Endothelial cell of hepatic sinusoid (primary cell): ENCODE measurements at regions not wholly inside any gene's neighbourhood (a gene's known extent, or its start where the extent isn't known, plus 50 kb on each side); places are given as distances from the start of the nearest gene placed in this dataset.
"Not testable (repeated sequence)": the region's sequence is repeated elsewhere in the genome, so short reads cannot be mapped to it uniquely, and the experiment has no call there.

Source experiments
- in situ Hi-C: cut with HindIII; loops from 2 replicates; pipeline ENCODE4 v1.10.0; 2017; ENCODE audit warnings: low sequenced_read_pairs

DNA sequence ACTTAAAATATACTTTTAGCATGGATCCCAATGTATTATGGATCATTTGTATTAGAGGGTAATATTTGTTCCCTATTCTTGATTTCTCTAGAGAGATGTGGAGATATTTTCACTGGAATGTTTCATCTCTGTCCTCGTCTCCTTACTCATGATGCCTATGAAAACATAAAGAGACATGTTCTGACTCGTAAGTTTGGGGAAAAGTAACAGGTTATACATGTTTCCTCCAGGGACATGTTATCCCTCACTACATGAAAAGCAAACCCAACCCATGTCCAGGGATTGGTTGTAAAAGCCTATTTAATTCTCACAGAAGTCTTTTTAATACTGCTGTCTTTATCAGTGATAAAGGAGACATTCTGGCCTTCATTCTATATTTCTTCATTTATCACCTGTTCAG lies 621.4 kb downstream of the GABRG1 start:
- in situ Hi-C loops, result no loop called here

DNA sequence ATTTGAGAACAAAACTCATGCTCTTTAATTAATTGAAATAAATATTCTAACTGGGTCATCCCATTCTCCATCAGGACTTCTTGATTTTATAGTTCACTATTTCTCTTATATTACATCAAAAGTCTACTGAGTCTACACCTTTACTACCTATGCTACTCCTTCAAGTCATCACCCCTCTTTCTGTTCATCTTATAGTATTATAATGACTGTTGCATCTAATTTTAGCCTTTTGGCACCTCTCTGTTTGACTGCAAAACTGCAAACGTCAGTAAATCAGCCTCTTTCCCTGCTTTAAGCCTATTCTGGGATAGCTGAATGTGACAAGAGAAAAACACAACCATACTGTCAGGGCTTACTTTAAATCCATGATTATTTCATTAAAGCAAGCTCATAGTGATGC lies 639.1 kb downstream of the GABRG1 start:
- in situ Hi-C loops, result no loop called here

DNA sequence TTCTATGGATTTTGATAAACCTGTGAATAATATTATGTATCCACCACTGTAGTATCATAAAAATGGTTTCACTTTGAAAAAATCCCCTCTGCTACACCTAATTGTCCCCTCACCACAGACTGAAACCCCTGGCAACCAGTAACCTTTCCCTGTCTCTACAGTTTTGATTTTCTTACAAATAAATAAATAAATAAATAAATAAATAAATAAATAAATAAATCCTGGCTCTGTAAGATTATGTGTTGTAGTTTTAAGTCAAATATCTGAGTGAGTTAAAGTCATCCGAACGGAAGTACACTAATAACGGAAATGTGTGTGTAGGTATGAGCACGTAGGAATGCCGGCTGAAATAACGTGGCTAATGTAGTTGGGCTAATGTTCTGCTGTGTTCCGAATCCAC lies 641.5 kb downstream of the GABRG1 start:
- in situ Hi-C loops, result no loop called here

DNA sequence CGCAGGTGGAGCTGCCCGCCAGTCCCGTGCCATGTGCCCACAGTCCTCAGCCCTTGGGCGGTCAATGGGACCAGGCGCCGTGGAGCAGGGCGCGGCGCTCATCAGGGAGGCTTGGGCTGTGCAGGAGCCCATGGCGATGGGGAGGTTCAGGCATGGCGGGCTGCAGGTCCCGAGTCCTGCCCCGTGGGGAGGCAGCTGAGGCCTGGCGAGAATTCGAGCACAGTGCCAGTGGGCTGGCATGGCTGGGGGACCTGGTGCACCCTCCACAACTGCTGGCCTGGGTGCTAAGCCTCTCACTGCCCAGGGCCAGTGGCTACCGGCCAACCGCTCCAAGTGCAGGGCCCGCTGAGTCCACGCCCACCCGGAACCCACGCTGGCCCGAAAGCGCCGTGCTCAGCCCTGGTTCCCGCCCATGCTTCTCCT lies 646.5 kb downstream of the GABRG1 start:
- in situ Hi-C loops, result no loop called here

DNA sequence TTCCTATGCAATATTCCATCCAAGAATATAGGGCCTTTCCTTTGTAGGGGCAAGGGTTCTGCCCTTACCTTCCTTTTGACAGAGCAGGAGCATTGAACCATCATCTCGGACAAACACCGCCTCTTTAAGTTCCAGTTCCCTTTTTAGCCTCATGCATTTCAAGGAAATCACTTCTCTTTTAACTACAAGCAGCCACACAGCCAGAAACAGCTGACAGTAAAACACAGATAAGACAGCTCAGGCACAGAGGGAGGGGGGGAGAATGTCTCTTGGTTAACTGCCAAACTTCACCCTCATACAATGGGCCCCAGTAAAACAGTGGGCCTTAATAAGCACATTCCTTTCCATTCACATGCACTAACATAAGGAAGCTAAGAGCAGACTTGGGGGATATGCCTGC lies 648.3 kb downstream of the GABRG1 start:
- in situ Hi-C loops, result no loop called here

DNA sequence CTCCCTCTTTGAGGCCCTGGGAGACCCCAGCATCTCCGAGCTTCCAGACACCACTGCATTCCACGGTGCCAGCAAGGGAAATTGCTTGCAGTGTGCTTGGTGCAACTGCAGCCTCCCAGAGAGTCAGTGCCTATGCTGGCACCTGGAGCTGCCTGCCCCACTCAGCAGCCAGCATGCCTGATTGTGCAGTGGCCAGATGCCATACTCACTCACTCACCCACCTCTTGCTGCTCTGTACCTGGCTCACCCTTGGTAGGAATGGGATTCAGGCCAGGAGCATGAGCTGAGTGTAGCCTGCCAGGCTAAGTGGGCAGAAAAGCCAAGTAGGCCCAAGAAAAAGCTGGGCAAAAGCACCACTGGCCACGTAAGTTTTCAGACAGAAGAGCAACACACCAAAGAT lies 651.4 kb downstream of the GABRG1 start:
- in situ Hi-C loops, result no loop called here

DNA sequence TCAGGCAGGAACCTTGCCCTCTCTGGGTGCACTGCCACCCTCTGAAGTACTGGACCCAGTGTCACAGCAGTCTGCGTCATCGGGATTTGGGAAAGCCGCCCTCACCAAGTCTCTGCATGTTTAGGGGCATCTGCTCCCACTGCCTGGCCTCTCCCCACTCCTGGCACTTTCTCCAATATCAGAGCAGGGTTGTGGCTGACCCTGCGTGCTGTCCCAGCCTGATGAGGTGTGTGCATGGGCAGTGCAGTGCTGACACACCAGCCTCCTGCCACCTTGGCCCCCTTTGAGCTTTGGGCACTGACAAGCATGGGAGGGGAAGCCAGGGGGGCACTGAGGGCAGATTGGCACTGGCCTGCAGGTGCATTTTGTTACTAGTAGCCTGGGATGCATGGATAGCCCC lies 652.5 kb downstream of the GABRG1 start:
- in situ Hi-C loops, result no loop called here

DNA sequence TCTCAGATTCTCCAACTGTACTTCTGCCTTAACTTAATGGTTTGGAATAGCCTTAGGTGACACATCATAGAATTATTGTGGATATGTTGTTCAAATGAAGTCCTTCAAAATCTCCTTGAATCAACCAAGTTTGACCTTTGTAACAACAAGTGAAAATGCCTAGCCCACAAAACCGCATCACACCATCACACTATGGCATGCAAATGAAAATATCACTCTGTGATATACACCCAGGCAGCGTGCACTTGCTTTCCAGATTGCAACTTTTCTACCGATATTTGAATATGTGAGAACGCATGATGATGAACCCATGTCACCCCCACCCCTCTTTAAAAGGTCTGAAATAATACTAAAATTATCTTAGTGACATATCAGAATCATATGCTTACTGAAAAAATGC lies 656.7 kb downstream of the GABRG1 start:
- in situ Hi-C loops, result no loop called here

DNA sequence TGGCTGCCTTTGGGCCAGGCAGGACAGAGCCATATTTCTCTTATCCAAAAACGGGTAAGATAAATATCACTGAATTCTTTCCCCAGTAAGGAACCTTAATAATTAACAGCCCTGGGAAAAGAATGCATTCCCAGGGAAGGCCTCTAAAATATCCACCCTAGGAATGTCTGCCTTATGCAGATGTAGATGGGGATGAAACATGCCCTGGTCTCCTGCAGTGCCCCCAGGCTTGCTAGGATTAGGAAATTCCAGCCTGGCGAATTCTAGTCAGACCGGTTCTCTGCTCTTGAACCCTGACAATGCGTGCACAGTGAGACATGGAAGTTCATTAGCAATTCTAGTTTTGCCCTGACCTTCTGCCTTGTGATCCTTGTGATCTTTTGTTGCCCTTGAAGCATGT lies 663.7 kb downstream of the GABRG1 start:
- in situ Hi-C loops, result not testable (repeated sequence)

DNA sequence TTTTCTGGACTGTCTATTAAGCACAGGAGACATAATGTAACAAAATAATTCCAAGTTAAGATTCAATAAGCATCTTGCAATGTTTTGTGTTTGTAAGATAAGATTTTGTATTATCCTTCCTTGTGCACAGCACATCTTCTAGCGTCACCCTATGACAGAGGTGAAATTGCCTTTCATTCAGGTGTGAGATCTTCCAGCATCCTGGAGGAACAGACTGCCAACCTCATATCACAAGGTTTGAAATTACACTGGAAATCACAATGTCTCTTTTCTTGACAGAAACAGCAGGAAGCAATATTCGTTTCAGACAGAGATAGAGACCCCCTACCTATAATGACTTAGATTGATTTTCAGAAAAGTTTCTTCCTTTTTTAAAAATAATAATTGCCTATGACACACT lies 668.6 kb downstream of the GABRG1 start:
- in situ Hi-C loops, result no loop called here

DNA sequence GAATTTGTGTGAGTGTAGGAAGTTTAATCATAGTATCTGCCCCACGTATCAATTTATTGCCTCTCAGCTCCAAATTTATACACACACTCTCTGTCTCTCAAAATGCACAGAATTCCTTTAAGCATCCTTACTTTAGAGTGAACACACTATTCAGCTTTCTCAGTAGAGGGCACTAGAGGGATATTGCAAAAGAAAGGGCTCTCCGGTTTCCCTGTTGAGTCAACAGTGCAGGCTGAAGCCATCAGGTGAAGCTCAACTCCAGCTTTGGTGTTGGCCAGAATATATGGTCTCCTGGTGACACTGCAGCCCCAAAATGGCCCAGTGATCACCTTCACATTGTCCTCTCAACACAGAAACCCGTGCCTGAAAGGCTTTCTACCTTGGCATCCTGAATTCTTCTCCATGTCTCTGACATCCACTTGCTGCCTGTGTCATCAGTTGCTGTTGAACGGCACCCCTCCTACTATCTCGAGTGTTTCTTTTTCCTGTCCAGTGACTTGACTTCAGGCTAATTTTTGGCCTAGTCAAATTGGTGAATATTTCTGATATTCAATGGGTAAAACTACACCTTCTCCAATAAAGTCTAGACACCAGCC lies 670.5 kb downstream of the GABRG1 start:
- in situ Hi-C loops, result no loop called here

DNA sequence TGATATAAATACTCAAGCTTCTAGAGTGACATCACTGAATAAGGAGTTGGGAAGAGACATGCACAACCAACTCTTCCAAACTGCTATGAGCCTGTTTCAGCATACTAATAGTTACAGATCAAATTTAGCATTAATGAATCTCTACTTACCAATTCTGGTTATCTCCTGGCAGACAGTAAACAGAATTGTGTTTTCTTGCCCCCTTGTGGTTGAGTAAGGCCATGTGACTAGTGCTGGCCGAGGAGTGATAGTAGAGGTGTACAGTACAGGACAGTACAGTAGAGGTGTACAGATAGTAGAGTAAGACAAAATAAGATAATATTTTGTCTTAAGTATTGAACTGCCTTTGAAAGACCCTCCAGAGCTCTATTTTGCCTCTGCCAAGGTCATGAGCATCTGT lies 681.4 kb downstream of the GABRG1 start:
- in situ Hi-C loops, result no loop called here

DNA sequence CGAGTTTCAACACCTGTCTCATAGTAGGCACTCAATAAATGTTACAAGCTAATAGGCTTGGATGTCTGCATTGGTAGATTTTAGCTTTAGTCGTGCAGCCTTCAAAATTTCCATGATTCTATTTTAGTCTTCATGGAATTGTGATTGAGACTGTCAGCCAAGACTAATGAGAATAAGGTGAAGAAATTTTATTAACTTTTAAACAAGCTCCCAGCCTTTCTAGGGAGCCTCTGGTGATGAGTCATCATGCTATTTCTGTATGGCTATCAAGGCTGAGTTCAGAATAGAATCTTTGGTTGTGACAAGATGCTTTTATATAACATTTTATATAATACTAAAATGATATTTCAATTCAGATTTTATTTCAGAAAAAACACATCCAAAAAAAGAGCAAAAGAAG lies 685.8 kb downstream of the GABRG1 start:
- in situ Hi-C loops, result no loop called here

DNA sequence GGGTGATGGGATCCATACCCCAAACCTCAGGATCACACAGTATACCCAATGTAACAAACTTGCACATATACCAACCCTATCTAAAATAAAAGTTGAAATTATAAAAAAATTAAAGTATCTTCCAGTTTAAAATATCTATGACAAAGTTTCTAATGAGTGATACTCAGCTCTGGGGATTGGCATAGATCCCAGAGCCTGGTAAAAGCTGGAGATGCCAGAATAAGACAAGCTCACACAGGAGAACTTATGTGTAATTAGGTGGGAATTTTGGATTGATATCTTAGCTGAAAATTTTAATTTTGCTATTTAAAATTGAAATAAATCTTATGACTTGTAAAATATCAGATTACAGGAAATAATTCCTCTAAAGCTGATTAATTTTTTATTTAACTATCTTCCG lies 686.5 kb downstream of the GABRG1 start:
- in situ Hi-C loops, result no loop called here

DNA sequence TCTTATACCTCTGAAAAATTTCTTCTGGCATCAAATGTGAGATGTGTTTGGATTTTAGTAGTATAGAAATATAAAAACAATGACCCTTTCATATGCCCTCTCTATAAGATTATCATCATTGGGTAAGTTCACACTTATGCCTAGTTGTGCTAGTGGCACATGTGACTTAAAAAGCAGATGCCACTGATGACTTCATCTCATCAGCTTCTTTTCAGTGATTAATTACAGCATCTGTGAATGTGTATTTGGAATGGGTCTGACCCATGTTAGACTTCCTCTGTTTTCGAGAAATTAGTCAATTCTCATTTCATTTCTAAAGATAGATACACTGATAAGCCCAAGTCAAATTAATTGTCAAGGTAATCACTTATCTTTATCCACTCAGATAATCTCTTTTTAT lies 698.7 kb downstream of the GABRG1 start:
- in situ Hi-C loops, result no loop called here

DNA sequence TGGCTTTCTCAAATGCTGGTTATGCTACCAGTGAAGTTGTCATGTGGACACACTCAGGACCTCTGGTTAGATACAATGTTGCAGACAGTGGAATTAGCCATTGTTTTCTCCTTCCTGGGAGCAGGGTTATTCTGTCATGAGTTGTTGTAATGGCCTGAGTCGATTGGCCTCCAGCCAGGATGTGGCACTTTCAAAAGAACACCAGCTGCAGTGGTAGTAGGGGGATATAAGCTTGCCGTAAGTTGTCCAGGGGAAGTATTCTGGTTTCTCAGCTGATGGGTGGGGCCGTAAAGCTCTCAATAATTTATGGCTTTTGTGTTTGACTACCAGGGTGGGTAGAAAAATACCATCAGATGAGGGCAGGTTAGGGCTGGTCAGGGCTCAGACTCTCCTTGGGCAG lies 697.5 kb upstream of the GNPDA2 start:
- in situ Hi-C loops, result no loop called here

DNA sequence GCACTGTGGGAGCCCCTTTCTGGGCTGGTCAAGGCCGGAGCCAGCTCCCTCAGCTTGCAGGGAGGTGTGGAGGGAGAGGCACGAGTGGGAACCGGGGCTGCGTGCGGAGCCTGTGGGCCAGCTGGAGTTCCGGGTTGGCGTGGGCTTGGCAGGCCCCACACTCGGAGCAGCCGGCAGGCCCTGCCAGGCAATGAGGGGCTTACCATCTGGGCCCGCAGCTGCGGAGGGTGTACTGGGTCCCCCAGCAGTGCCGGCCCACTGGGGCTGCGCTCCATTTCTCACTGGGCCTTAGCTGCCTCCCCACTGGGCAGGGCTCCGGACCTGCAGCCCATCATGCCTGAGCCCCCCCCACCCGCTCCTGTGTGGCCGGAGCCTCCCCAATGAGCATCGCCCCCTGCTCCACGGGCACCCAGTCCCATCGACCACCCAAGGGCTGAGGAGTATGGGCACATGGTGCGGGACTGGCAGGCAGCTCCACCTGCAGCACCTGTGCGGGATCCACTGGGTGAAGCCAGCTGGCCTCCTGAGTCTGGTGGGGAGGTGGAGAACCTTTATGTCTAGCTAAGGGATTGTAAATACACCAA lies 693.8 kb upstream of the GNPDA2 start:
- in situ Hi-C loops, result not testable (repeated sequence)

DNA sequence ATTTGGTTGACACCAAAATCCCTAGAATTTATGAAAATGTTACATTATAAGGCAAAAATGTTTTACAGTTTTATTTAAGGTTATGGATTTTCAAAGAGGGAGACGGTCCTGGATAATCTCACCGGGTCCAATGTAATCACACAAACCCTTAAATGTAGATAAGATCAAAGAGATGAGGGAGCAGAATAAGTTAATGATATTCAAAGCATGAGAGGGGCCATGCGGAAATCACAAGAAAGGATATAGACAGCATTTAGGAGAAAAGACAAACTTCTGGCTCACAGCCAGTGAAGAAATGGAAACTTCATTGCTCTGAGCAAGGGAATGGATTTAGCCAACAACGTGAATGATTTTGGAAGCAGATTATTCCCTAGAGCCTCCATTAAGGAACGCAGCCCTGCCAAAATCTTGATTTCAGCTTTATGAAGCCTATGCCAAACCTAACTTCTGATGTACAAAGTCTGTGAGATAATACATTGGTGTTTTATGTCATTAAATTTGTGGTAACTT lies 684.4 kb upstream of the GNPDA2 start:
- in situ Hi-C loops, result no loop called here

DNA sequence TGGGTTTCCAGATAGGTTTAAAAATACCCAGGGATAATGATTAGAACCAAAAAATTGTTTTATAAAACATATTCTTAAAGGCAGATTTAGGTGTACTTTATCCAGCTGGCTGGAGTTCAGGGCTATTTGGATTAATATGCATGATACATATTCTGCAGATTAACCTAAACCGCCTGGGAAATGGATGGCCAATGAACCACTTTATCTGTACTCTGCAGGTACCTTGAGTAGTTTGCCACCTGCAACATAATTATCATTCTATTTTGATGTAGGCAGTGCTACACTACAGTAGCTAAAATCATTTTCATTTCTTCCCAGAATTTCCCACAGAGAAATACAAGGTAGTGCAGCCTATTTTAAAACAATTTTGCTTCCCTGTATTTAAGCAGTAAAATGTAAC lies 683.2 kb upstream of the GNPDA2 start:
- in situ Hi-C loops, result no loop called here

DNA sequence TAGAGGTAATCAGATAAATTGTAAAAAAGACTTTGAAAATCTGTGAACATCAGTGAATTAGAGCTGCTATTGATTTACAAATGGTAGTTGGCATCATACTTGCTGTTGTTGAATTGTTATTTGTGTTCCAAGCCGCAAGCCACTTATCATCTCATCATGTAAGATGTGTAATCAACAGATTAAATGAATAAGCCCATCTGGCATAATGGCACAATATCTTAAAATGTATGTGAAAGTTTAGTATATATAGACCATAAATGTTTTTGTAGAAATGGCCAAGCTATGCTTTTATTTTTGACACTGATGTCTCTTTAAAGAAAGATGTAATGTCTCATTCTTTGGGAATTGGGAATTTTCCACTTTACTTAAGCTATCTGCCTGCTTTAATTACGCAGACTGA lies 682.6 kb upstream of the GNPDA2 start:
- in situ Hi-C loops, result no loop called here

DNA sequence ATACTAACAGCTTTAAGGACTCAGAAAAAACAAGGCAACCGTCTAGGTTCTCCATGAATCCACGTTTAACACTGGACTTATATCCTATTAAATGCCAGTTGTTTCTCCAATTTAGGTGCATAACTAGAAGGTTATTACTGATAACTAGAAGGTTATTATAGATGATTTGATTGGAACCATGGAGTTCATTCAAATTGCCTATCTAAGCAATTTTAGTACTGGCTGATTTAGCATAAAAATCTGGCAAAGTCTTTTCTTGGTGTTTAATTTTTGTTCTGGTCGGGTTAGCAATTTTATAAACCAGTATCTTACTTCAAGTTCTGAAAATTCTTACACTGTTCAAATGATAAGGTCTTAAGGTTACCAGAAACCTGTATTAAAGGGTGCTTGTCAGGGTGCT lies 672.8 kb upstream of the GNPDA2 start:
- in situ Hi-C loops, result no loop called here

DNA sequence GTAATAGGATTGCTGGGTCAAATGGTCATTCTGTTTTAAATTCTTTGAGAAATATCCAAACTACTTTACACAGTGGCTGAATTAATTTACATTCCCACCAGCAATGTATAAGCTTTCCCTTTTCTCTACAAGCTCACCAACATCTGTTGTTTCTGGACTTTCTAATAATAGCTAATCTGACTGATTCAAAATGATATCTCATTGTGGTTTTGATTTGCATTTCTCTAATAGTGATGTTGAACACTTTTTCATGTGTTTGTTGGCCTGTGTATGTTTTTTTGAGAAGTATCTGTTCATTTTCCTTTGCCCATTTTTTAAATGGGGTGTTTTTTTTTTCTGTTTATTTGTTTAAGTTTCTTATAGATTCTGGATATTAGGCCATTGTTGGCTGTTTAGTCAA lies 659.0 kb upstream of the GNPDA2 start:
- in situ Hi-C loops, result no loop called here

DNA sequence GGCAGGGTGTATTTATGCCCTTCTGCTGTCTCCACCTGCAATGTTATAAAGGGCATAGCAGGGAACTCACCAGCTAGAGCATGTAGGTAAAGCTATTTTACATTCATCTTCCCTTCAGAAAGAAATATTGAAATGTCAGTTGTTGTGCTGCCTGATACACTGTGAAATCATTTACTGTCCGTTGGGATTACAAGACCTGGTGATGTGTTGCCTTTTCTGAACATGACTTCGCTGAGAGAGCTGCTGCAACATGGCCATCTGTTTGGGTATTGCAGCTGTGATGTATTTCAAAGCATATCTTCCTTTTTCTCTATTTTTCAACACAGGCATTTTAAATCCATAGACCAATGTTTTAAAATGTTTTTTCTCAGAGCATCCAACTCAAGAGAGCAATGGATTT lies 644.1 kb upstream of the GNPDA2 start:
- in situ Hi-C loops, result no loop called here
